ENCODE measurements at regions not wholly inside any gene's neighbourhood (a gene's known extent, or its start where the extent isn't known, plus 50 kb on each side); places are given as distances from the start of the nearest gene placed in this dataset.

GRCh38 chr5:4001004-4001403 is 405.4 kb downstream of the IRX1 start:
- no peaks in the 10 kb centered on the region for H3K27me3 ChIP-seq (ENCODE audit: control insufficient read depth, insufficient read depth, low read length, poor library complexity, severe bottlenecking)
- H3K27me3 Mint-ChIP-seq (ENCODE audit: insufficient read depth) = no peaks in the 10 kb centered on the region
- peaks cover 22% of the 10 kb centered on the region for H3K4me1 Mint-ChIP-seq
- no peaks in the 10 kb centered on the region for H3K9me3 ChIP-seq (ENCODE audit: control insufficient read depth, low read length)
- H3K4me3 ChIP-seq (ENCODE audit: low read length) = no peak overlapping the region
- TF ChIP-seq CTCF (conservative IDR thresholded peaks at IDR 0.05) = no peak
- no peaks in the 10 kb centered on the region for H3K4me1 ChIP-seq (ENCODE audit: control insufficient read depth, insufficient read depth, low read length)
- H3K27ac Mint-ChIP-seq = no peak overlapping the region
- H3K4me3 Mint-ChIP-seq = no peak overlapping the region
- 65 to 85% methylated on average over 10 to 12 of the region's 12 CpGs for WGBS, 2 experiments (ENCODE audit: insufficient coverage in 1 of 2, insufficient read length in 1 of 2)
- H3K9me3 Mint-ChIP-seq = no peaks in the 10 kb centered on the region
- H3K27ac ChIP-seq (ENCODE audit: low read depth, low read length) = no peak overlapping the region
- no peak overlapping the region for H3K9ac ChIP-seq (ENCODE audit: extremely low read depth, low read length, poor library complexity, severe bottlenecking)
- no peaks in the 10 kb centered on the region for H3K36me3 Mint-ChIP-seq (ENCODE audit: low read depth)
- H3K36me3 ChIP-seq (ENCODE audit: control insufficient read depth, insufficient read depth, low read length) = no peaks in the 10 kb centered on the region
- DNase-seq = no peak

- Mint-ChIP-seq H3K27ac (no peak overlapping the region), H3K9me3 (no peaks in the 10 kb centered on the region), H3K36me3 (ENCODE audit: low read depth) (no peaks in the 10 kb centered on the region), H3K27me3 (ENCODE audit: insufficient read depth) (no peaks in the 10 kb centered on the region), H3K4me1 (peaks cover 14% of the 10 kb centered on the region), H3K4me3 (no peak overlapping the region)
- Histone ChIP-seq H3K4me1 (ENCODE audit: control insufficient read depth, insufficient read depth, low read length) (no peaks in the 10 kb centered on the region), H3K27me3 (ENCODE audit: control insufficient read depth, insufficient read depth, low read length, poor library complexity, severe bottlenecking) (no peaks in the 10 kb centered on the region), H3K36me3 (ENCODE audit: control insufficient read depth, insufficient read depth, low read length) (no peaks in the 10 kb centered on the region), H3K9me3 (ENCODE audit: control insufficient read depth, low read length) (no peaks in the 10 kb centered on the region), H3K4me3 (ENCODE audit: low read length) (no peak overlapping the region), H3K9ac (ENCODE audit: extremely low read depth, low read length, poor library complexity, severe bottlenecking) (no peak overlapping the region), H3K27ac (ENCODE audit: low read depth, low read length) (no peak overlapping the region)
- WGBS, 2 experiments (ENCODE audit: insufficient coverage in 1 of 2, insufficient read length in 1 of 2) = 81 to 91% methylated on average over 7 to 10 of the region's 10 CpGs
- no peak for TF ChIP-seq CTCF (conservative IDR thresholded peaks at IDR 0.05)
- no peak for DNase-seq
These were observed 406.3 kb downstream of the IRX1 start for GRCh38 chr5:4001758-4002533.

- Histone ChIP-seq H3K4me1 (ENCODE audit: control insufficient read depth, insufficient read depth, low read length) (no peaks in the 10 kb centered on the region), H3K9me3 (ENCODE audit: control insufficient read depth, low read length) (no peaks in the 10 kb centered on the region), H3K27me3 (ENCODE audit: control insufficient read depth, insufficient read depth, low read length, poor library complexity, severe bottlenecking) (no peaks in the 10 kb centered on the region), H3K9ac (ENCODE audit: extremely low read depth, low read length, poor library complexity, severe bottlenecking) (no peak overlapping the region), H3K4me3 (ENCODE audit: low read length) (no peak overlapping the region), H3K36me3 (ENCODE audit: control insufficient read depth, insufficient read depth, low read length) (no peaks in the 10 kb centered on the region), H3K27ac (ENCODE audit: low read depth, low read length) (no peak overlapping the region)
- Mint-ChIP-seq H3K36me3 (ENCODE audit: low read depth) (no peaks in the 10 kb centered on the region), H3K9me3 (no peaks in the 10 kb centered on the region), H3K27ac (no peak overlapping the region), H3K4me3 (no peak overlapping the region), H3K27me3 (ENCODE audit: insufficient read depth) (no peaks in the 10 kb centered on the region), H3K4me1 (peaks cover 7% of the 10 kb centered on the region)
- peak; percentile 65 for DNase-seq
- 93 to 95% methylated on average over 10 to 11 of the region's 11 CpGs for WGBS, 2 experiments (ENCODE audit: insufficient coverage in 1 of 2, insufficient read length in 1 of 2)
- peak; percentile 61 for TF ChIP-seq CTCF (conservative IDR thresholded peaks at IDR 0.05)
These were observed 409.7 kb downstream of the IRX1 start for GRCh38 chr5:4005335-4005734.

All from endodermal cell (in vitro differentiated cells).